ENCODE measurements at regions not wholly inside any gene's neighbourhood (a gene's known extent, or its start where the extent isn't known, plus 50 kb on each side); places are given as distances from the start of the nearest gene placed in this dataset.

DNA sequence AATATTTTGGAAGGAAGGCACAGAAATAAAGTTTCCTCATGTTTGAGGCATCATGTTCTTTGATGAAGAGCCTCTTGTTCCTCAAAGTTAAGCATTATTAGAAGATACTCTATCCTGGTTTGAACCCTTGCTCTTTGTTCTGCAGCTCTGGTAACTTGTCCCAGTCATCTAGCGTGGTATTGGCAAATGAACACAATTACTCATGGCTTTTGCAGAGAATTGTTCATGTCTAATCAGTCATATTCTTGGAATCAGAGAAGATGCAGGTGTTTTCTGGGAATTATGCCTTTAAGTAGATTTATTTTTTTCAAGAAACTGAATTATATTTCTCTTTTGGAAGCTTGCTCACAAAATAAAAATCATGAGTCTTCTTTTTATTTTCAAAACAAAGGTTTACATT lies 52.9 kb upstream of the HPGDS start (continued):
- TF ChIP-seq, protein P1, sequence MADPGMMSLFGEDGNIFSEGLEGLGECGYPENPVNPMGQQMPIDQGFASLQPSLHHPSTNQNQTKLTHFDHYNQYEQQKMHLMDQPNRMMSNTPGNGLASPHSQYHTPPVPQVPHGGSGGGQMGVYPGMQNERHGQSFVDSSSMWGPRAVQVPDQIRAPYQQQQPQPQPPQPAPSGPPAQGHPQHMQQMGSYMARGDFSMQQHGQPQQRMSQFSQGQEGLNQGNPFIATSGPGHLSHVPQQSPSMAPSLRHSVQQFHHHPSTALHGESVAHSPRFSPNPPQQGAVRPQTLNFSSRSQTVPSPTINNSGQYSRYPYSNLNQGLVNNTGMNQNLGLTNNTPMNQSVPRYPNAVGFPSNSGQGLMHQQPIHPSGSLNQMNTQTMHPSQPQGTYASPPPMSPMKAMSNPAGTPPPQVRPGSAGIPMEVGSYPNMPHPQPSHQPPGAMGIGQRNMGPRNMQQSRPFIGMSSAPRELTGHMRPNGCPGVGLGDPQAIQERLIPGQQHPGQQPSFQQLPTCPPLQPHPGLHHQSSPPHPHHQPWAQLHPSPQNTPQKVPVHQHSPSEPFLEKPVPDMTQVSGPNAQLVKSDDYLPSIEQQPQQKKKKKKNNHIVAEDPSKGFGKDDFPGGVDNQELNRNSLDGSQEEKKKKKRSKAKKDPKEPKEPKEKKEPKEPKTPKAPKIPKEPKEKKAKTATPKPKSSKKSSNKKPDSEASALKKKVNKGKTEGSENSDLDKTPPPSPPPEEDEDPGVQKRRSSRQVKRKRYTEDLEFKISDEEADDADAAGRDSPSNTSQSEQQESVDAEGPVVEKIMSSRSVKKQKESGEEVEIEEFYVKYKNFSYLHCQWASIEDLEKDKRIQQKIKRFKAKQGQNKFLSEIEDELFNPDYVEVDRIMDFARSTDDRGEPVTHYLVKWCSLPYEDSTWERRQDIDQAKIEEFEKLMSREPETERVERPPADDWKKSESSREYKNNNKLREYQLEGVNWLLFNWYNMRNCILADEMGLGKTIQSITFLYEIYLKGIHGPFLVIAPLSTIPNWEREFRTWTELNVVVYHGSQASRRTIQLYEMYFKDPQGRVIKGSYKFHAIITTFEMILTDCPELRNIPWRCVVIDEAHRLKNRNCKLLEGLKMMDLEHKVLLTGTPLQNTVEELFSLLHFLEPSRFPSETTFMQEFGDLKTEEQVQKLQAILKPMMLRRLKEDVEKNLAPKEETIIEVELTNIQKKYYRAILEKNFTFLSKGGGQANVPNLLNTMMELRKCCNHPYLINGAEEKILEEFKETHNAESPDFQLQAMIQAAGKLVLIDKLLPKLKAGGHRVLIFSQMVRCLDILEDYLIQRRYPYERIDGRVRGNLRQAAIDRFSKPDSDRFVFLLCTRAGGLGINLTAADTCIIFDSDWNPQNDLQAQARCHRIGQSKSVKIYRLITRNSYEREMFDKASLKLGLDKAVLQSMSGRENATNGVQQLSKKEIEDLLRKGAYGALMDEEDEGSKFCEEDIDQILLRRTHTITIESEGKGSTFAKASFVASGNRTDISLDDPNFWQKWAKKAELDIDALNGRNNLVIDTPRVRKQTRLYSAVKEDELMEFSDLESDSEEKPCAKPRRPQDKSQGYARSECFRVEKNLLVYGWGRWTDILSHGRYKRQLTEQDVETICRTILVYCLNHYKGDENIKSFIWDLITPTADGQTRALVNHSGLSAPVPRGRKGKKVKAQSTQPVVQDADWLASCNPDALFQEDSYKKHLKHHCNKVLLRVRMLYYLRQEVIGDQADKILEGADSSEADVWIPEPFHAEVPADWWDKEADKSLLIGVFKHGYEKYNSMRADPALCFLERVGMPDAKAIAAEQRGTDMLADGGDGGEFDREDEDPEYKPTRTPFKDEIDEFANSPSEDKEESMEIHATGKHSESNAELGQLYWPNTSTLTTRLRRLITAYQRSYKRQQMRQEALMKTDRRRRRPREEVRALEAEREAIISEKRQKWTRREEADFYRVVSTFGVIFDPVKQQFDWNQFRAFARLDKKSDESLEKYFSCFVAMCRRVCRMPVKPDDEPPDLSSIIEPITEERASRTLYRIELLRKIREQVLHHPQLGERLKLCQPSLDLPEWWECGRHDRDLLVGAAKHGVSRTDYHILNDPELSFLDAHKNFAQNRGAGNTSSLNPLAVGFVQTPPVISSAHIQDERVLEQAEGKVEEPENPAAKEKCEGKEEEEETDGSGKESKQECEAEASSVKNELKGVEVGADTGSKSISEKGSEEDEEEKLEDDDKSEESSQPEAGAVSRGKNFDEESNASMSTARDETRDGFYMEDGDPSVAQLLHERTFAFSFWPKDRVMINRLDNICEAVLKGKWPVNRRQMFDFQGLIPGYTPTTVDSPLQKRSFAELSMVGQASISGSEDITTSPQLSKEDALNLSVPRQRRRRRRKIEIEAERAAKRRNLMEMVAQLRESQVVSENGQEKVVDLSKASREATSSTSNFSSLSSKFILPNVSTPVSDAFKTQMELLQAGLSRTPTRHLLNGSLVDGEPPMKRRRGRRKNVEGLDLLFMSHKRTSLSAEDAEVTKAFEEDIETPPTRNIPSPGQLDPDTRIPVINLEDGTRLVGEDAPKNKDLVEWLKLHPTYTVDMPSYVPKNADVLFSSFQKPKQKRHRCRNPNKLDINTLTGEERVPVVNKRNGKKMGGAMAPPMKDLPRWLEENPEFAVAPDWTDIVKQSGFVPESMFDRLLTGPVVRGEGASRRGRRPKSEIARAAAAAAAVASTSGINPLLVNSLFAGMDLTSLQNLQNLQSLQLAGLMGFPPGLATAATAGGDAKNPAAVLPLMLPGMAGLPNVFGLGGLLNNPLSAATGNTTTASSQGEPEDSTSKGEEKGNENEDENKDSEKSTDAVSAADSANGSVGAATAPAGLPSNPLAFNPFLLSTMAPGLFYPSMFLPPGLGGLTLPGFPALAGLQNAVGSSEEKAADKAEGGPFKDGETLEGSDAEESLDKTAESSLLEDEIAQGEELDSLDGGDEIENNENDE (IDR thresholded peaks at IDR 0.05; ENCODE audit: insufficient replicate concordance, low read length), result no peak
- TF ChIP-seq, protein P2, sequence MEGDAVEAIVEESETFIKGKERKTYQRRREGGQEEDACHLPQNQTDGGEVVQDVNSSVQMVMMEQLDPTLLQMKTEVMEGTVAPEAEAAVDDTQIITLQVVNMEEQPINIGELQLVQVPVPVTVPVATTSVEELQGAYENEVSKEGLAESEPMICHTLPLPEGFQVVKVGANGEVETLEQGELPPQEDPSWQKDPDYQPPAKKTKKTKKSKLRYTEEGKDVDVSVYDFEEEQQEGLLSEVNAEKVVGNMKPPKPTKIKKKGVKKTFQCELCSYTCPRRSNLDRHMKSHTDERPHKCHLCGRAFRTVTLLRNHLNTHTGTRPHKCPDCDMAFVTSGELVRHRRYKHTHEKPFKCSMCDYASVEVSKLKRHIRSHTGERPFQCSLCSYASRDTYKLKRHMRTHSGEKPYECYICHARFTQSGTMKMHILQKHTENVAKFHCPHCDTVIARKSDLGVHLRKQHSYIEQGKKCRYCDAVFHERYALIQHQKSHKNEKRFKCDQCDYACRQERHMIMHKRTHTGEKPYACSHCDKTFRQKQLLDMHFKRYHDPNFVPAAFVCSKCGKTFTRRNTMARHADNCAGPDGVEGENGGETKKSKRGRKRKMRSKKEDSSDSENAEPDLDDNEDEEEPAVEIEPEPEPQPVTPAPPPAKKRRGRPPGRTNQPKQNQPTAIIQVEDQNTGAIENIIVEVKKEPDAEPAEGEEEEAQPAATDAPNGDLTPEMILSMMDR (IDR thresholded peaks at IDR 0.05; ENCODE audit: control extremely low read depth in 1 of 3, insufficient read depth in 1 of 3, low read depth in 1 of 3, low read length in 3 of 3), result no peak
- TF ChIP-seq CTBP2 (IDR thresholded peaks at IDR 0.05; ENCODE audit: borderline replicate concordance, insufficient read depth, insufficient read length, low read length), result no peak
- TF ChIP-seq RNF2 (IDR thresholded peaks at IDR 0.05; ENCODE audit: borderline replicate concordance, low read depth, low read length, missing control alignments, poor library complexity, severe bottlenecking), result no peak

All from H1 (cell line).